Neural cell (in vitro differentiated cells): ENCODE measurements at regions not wholly inside any gene's neighbourhood (a gene's known extent, or its start where the extent isn't known, plus 50 kb on each side); places are given as distances from the start of the nearest gene placed in this dataset.

ENCODE experiments used
- CTCF ChIP-seq: fragments of 450-650 bp; IDR thresholded peaks from 2 replicates; pipeline ENCODE4 v1.5.1; 2014; ENCODE audit warnings: antibody characterized with exemption, mild to moderate bottlenecking, moderate library complexity; ENCODE audit not compliant: poor library complexity, severe bottlenecking
- EP300 ChIP-seq: fragments of 450-650 bp; conservative IDR thresholded peaks from 2 replicates; pipeline ENCODE4 v1.6.1; 2014; ENCODE audit warnings: antibody characterized with exemption, mild to moderate bottlenecking, moderate library complexity; ENCODE audit not compliant: poor library complexity, severe bottlenecking
- EZH2 ChIP-seq: fragments of 200-600, 300-800 bp; shearing (Covaris generic), sonication (generic); IDR thresholded peaks from 2 replicates; pipeline ENCODE4 v1.6.1; 2014; ENCODE audit warnings: antibody characterized with exemption, low read length, borderline replicate concordance, mild to moderate bottlenecking; ENCODE audit not compliant: insufficient read depth, poor library complexity, severe bottlenecking
- MXI1 ChIP-seq: fragments of 450-650 bp; conservative IDR thresholded peaks from 2 replicates; pipeline ENCODE4 v1.6.1; 2014; ENCODE audit warnings: antibody characterized with exemption, mild to moderate bottlenecking; ENCODE audit not compliant: poor library complexity, severe bottlenecking
- POLR2AphosphoS5 ChIP-seq: IDR thresholded peaks from 2 replicates; pipeline ENCODE4 v1.6.1; 2012
- RAD21 ChIP-seq: fragments of 450-650 bp; conservative IDR thresholded peaks from 2 replicates; pipeline ENCODE4 v1.6.1; 2014; ENCODE audit warnings: antibody characterized with exemption, mild to moderate bottlenecking, moderate library complexity
- REST ChIP-seq: IDR thresholded peaks from 2 replicates; pipeline ENCODE4 v1.6.1; 2012; ENCODE audit warnings: borderline replicate concordance
- SMC3 ChIP-seq: fragments of 450-650 bp; conservative IDR thresholded peaks from 2 replicates; pipeline ENCODE4 v1.6.1; 2014; ENCODE audit warnings: antibody characterized with exemption, mild to moderate bottlenecking, moderate library complexity; ENCODE audit not compliant: poor library complexity
- TAF1 ChIP-seq: IDR thresholded peaks from 2 replicates; pipeline ENCODE4 v1.6.1; 2012; ENCODE audit warnings: low read depth

- TF ChIP-seq CTCF, result no peak
- TF ChIP-seq EP300, result no peak
- TF ChIP-seq EZH2, result no peak
- TF ChIP-seq TAF1, result no peak
- TF ChIP-seq RAD21, result no peak
- TF ChIP-seq POLR2AphosphoS5, result no peak
- TF ChIP-seq MXI1, result no peak
- TF ChIP-seq REST, result no peak
- no peak for TF ChIP-seq SMC3
Measured at GRCh38 chr5:67806654-67807438, 408.7 kb upstream of the PIK3R1 start.
